ENCODE measurements at regions not wholly inside any gene's neighbourhood (a gene's known extent, or its start where the extent isn't known, plus 50 kb on each side); places are given as distances from the start of the nearest gene placed in this dataset.
"Not testable (repeated sequence)": the region's sequence is repeated elsewhere in the genome, so short reads cannot be mapped to it uniquely, and the experiment has no call there.

DNA sequence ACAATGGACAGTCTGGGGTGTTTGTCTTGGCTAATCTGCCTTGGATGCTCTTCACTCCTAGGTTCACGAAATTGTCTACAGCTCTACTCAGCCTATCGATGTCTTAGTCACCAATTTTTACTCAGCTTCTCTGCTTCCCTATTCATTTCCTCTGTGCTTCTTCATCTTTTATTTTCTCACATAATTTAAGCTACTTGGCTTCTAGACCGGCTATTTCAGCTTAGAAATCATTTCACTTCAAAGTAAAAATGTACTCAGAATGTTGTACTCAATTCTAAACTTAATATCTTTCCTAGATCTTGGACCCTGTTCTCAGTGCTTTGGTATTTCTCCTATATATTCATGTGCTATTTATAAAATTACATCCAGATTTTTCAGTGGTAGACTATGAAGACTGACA lies 430.0 kb upstream of the FTMT start:
- no peak for DNase-seq
- H3K36me3 ChIP-seq (replicated peaks; ENCODE audit: control insufficient read depth, insufficient read depth, low read length), result no peaks in the 10 kb centered on the region
- no peaks in the 10 kb centered on the region for H3K27me3 ChIP-seq (ENCODE audit: control insufficient read depth, insufficient read depth, low read length)
- H3K4me3 ChIP-seq (ENCODE audit: insufficient read depth, low read depth, low read length), result no peak overlapping the region

GRCh38 chr5:121424976-121425375 lies 426.7 kb upstream of the FTMT start:
- no peak for DNase-seq
- H3K27me3 ChIP-seq (ENCODE audit: control insufficient read depth, insufficient read depth, low read length), result no peaks in the 10 kb centered on the region
- H3K36me3 ChIP-seq (replicated peaks; ENCODE audit: control insufficient read depth, insufficient read depth, low read length), result no peaks in the 10 kb centered on the region
- no peak overlapping the region for H3K4me3 ChIP-seq (ENCODE audit: insufficient read depth, low read depth, low read length)

GRCh38 chr5:121426153-121426552 lies 425.5 kb upstream of the FTMT start:
- no peaks in the 10 kb centered on the region for H3K27me3 ChIP-seq (ENCODE audit: control insufficient read depth, insufficient read depth, low read length)
- no peak for DNase-seq
- no peak overlapping the region for H3K4me3 ChIP-seq (ENCODE audit: insufficient read depth, low read depth, low read length)
- H3K36me3 ChIP-seq (replicated peaks; ENCODE audit: control insufficient read depth, insufficient read depth, low read length), result no peaks in the 10 kb centered on the region

- DNase-seq, result no peak
- Histone ChIP-seq H3K27me3 (ENCODE audit: control insufficient read depth, insufficient read depth, low read length) (no peaks in the 10 kb centered on the region), H3K4me3 (ENCODE audit: insufficient read depth, low read depth, low read length) (no peak overlapping the region), H3K36me3 (replicated peaks; ENCODE audit: control insufficient read depth, insufficient read depth, low read length) (no peaks in the 10 kb centered on the region)
These were observed 421.9 kb upstream of the FTMT start for GRCh38 chr5:121429761-121430160.

DNA sequence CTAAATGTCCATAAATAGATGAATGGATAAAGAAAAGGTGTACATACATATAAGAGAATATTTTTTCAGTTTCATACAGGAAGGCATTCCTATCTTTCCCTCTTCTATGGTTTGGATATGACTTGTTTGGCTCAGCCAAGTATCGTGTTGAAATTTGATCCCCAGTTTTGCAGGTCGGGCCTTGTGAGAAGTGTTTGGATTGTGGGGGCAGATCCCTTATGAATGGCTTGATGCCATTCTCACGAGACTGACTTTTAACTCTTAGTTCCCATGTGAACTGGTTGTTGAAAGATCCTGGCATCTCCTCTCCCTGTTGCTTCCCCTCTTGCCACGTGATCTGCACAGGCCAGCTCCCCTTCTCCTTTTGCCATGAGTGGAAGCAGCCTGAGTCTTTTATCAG lies 421.1 kb upstream of the FTMT start:
- DNase-seq, result no peak

DNA sequence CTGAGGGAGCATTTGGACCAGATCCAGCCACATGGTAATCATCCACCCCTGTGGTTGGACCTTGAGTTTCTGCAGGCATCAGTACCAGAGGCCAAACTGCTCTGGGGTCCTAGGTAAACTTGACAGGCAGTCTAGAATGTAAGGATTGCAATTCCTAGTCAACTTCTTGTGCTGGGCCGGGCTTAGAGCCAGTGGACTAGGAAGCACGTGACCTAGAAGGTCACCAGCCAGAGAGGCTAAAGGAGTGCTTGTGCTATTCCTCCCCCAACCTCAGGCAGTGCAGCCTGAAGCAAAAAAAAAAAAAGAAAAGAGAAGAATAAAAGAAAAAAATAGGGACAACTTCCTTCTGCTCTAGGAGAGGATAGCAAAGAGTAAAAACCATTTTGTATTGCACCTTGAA lies 406.2 kb upstream of the FTMT start:
- Histone ChIP-seq H3K4me3 (ENCODE audit: insufficient read depth, low read depth, low read length) (no peak overlapping the region), H3K36me3 (replicated peaks; ENCODE audit: control insufficient read depth, insufficient read depth, low read length) (no peaks in the 10 kb centered on the region), H3K27me3 (ENCODE audit: control insufficient read depth, insufficient read depth, low read length) (no peaks in the 10 kb centered on the region)
- no peak for DNase-seq

More for the DNA sequence above, 421.1 kb upstream of the FTMT start:
- Histone ChIP-seq H3K4me3 (ENCODE audit: insufficient read depth, low read depth, low read length) (no peak overlapping the region), H3K27me3 (ENCODE audit: control insufficient read depth, insufficient read depth, low read length) (no peaks in the 10 kb centered on the region), H3K36me3 (replicated peaks; ENCODE audit: control insufficient read depth, insufficient read depth, low read length) (no peaks in the 10 kb centered on the region)

GRCh38 chr5:121462441-121462840 lies 389.2 kb upstream of the FTMT start:
- Histone ChIP-seq H3K36me3 (replicated peaks; ENCODE audit: control insufficient read depth, insufficient read depth, low read length) (no peaks in the 10 kb centered on the region), H3K27me3 (ENCODE audit: control insufficient read depth, insufficient read depth, low read length) (no peaks in the 10 kb centered on the region), H3K4me3 (ENCODE audit: insufficient read depth, low read depth, low read length) (no peak overlapping the region)
- no peak for DNase-seq

GRCh38 chr5:121471222-121471621 lies 380.5 kb upstream of the FTMT start:
- not testable (repeated sequence) for H3K27me3 ChIP-seq (ENCODE audit: control insufficient read depth, insufficient read depth, low read length); H3K36me3 ChIP-seq (replicated peaks; ENCODE audit: control insufficient read depth, insufficient read depth, low read length); DNase-seq; H3K4me3 ChIP-seq (ENCODE audit: insufficient read depth, low read depth, low read length)

DNA sequence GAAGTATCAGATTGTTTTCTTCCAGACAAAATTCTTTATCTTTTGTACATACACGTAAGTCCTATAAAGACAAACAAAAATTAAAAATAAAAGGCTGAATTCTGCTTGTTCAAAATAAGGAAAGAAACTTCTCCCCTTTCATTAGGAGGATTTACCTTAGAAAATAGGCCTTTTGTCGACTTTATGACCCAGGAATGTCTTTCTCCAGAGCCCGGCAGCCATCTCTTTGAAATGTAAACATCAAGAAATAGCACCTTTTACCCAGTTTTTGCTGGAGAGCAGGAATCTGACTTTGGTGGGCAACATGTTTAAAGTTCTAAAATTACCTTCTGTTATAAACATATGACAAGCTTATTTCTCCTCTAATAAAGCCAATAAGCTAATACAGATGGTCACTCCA lies 373.0 kb upstream of the FTMT start:
- Histone ChIP-seq H3K27me3 (ENCODE audit: control insufficient read depth, insufficient read depth, low read length) (no peaks in the 10 kb centered on the region), H3K4me3 (ENCODE audit: insufficient read depth, low read depth, low read length) (no peak overlapping the region), H3K36me3 (replicated peaks; ENCODE audit: control insufficient read depth, insufficient read depth, low read length) (no peaks in the 10 kb centered on the region)
- no peak for DNase-seq

DNA sequence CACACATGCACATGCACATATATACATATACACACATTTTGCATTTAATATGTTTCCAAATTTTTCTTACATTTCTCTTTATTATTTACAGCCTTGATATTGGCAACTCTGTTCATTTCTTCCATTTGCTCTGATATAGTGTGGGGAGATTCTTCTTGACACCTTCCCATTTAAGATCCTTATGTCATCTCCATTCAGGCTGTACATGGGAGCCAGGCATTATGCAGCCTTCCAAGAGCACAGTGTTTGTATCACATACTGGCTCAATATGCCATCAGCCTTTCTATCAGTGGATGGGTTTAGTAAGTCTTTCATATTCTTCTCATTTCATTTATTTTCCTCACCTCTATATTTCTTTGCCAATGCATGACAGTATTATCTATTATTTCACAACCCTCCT lies 372.3 kb upstream of the FTMT start:
- H3K4me3 ChIP-seq (ENCODE audit: insufficient read depth, low read depth, low read length), result no peak overlapping the region
- no peak for DNase-seq
- H3K27me3 ChIP-seq (ENCODE audit: control insufficient read depth, insufficient read depth, low read length), result no peaks in the 10 kb centered on the region
- no peaks in the 10 kb centered on the region for H3K36me3 ChIP-seq (replicated peaks; ENCODE audit: control insufficient read depth, insufficient read depth, low read length)

- no peak overlapping the region for H3K4me3 ChIP-seq (ENCODE audit: insufficient read depth, low read depth, low read length)
- H3K36me3 ChIP-seq (replicated peaks; ENCODE audit: control insufficient read depth, insufficient read depth, low read length), result no peaks in the 10 kb centered on the region
- H3K27me3 ChIP-seq (ENCODE audit: control insufficient read depth, insufficient read depth, low read length), result no peaks in the 10 kb centered on the region; the same call in 1 of the 2 replicates
- no peak for DNase-seq
These were observed 366.4 kb upstream of the FTMT start for GRCh38 chr5:121485281-121485680.

DNA sequence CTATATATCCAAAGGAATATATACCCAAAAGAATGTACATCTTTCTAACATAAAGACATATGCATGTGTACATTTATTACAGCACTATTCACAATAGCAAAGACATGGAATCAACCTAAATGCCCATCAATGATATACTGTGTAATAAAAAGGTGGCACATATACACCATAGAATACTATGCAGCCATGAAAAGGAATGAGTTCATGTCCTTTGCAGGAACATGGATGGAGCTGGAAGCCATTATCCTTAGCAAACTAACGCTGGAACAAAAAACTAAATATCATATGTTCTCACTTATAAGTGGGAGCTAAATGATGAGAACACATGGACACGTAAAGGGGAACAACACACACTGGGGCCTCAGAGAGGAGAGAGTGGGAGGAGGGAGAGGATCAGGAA lies 365.7 kb upstream of the FTMT start:
- not testable (repeated sequence) for H3K27me3 ChIP-seq (ENCODE audit: control insufficient read depth, insufficient read depth, low read length); H3K4me3 ChIP-seq (ENCODE audit: insufficient read depth, low read depth, low read length); DNase-seq; H3K36me3 ChIP-seq (replicated peaks; ENCODE audit: control insufficient read depth, insufficient read depth, low read length)

GRCh38 chr5:121489972-121490371 lies 361.7 kb upstream of the FTMT start:
- no peaks in the 10 kb centered on the region; the same call in 1 of the 2 replicates for H3K27me3 ChIP-seq (ENCODE audit: control insufficient read depth, insufficient read depth, low read length)
- DNase-seq, result no peak
- H3K4me3 ChIP-seq (ENCODE audit: insufficient read depth, low read depth, low read length), result no peak overlapping the region

GRCh38 chr5:121497176-121497575 lies 354.5 kb upstream of the FTMT start:
- Histone ChIP-seq H3K27me3 (ENCODE audit: control insufficient read depth, insufficient read depth, low read length) (no peaks in the 10 kb centered on the region), H3K36me3 (replicated peaks; ENCODE audit: control insufficient read depth, insufficient read depth, low read length) (no peaks in the 10 kb centered on the region), H3K4me3 (ENCODE audit: insufficient read depth, low read depth, low read length) (no peak overlapping the region)
- DNase-seq, result no peak

More at GRCh38 chr5:121489972-121490371, 361.7 kb upstream of the FTMT start:
- H3K36me3 ChIP-seq (replicated peaks; ENCODE audit: control insufficient read depth, insufficient read depth, low read length), result no peaks in the 10 kb centered on the region

DNA sequence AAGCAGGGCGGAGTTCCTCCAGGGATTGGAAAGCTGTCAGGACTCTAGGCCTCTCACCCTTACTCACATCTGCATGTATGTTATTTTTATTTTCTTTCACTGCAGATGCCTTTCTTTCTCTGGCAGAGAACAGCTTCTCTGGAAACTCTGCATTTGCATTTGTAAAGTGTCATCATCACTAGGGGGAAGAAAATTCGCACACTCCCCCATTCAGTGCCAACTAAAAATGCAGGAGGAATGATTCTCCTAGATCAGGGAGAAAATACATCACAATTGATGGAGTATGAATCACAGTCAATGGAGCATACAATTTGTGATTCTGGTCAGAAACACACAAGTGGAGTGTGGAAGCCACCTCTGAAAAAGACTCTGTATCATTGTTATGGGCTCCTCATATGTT lies 351.4 kb upstream of the FTMT start:
- H3K36me3 ChIP-seq (replicated peaks; ENCODE audit: control insufficient read depth, insufficient read depth, low read length), result no peaks in the 10 kb centered on the region
- DNase-seq, result no peak
- H3K4me3 ChIP-seq (ENCODE audit: insufficient read depth, low read depth, low read length), result no peak overlapping the region
- H3K27me3 ChIP-seq (ENCODE audit: control insufficient read depth, insufficient read depth, low read length), result no peaks in the 10 kb centered on the region

GRCh38 chr5:121503111-121503840 lies 348.4 kb upstream of the FTMT start:
- DNase-seq, result peak; percentile 1
- no peak overlapping the region for H3K4me3 ChIP-seq (ENCODE audit: insufficient read depth, low read depth, low read length)
- no peaks in the 10 kb centered on the region for H3K36me3 ChIP-seq (replicated peaks; ENCODE audit: control insufficient read depth, insufficient read depth, low read length)
- no peaks in the 10 kb centered on the region for H3K27me3 ChIP-seq (ENCODE audit: control insufficient read depth, insufficient read depth, low read length)
